GM23338 (cell line): ENCODE measurements at regions not wholly inside any gene's neighbourhood (a gene's known extent, or its start where the extent isn't known, plus 50 kb on each side); places are given as distances from the start of the nearest gene placed in this dataset.

Source experiments
- CREB1 ChIP-seq: fragments of 250-450 bp; sonication (Bioruptor Pico); IDR thresholded peaks from 2 replicates; pipeline ENCODE4 v1.5.0; 2020; ENCODE audit warnings: low read depth, mild to moderate bottlenecking, moderate library complexity
- CTCF ChIP-seq, 2 experiments: fragments of 200-600 bp in 1 of 2; sonication (generic) in 1 of 2; conservative IDR thresholded peaks; 2 replicates each; pipeline versions ENCODE4 v1.5.1 to v1.6.1; 2016 to 2017; ENCODE audit warnings: antibody characterized with exemption in 2 of 2, low read depth in 2 of 2, mild to moderate bottlenecking in 2 of 2, moderate library complexity in 1 of 2
- ETS1 ChIP-seq: IDR thresholded peaks from 2 replicates; pipeline ENCODE4 v1.6.1; 2016; ENCODE audit warnings: antibody characterized with exemption
- EZH2 ChIP-seq: fragments of 200-600 bp; sonication (generic); IDR thresholded peaks from one replicate; pipeline ENCODE4 v1.8.0; 2017; ENCODE audit warnings: antibody characterized with exemption, mild to moderate bottlenecking, low read depth; ENCODE audit not compliant: unreplicated experiment
- EZH2phosphoT487 ChIP-seq: fragments of 200-600 bp; sonication (generic); IDR thresholded peaks from one replicate; pipeline ENCODE4 v1.8.1; 2018; ENCODE audit warnings: antibody characterized with exemption; ENCODE audit not compliant: unreplicated experiment
- JUNB ChIP-seq: IDR thresholded peaks from one replicate; pipeline ENCODE4 v1.6.1; 2016; ENCODE audit warnings: antibody characterized with exemption; ENCODE audit not compliant: unreplicated experiment
- POLR2AphosphoS5 ChIP-seq: IDR thresholded peaks from 2 replicates; pipeline ENCODE4 v1.6.1; 2016; ENCODE audit warnings: antibody characterized with exemption, low read depth
- REST ChIP-seq: IDR thresholded peaks from one replicate; pipeline ENCODE4 v1.6.1; 2018; ENCODE audit warnings: antibody characterized with exemption; ENCODE audit not compliant: unreplicated experiment
- STAT1 ChIP-seq: IDR thresholded peaks from one replicate; pipeline ENCODE4 v1.6.1; 2016; ENCODE audit warnings: antibody characterized with exemption; ENCODE audit not compliant: unreplicated experiment
- ZNF114 ChIP-seq: fragments of 250-450 bp; sonication (Bioruptor Pico); IDR thresholded peaks from 2 replicates; pipeline ENCODE4 v1.5.0; 2020; ENCODE audit warnings: mild to moderate bottlenecking, moderate library complexity
- ZNF331 ChIP-seq: fragments of 250-450 bp; sonication (Bioruptor Pico); IDR thresholded peaks from 2 replicates; pipeline ENCODE4 v1.5.0; 2020; ENCODE audit warnings: low read depth, mild to moderate bottlenecking, moderate library complexity
- ZNF462 ChIP-seq: fragments of 250-450 bp; sonication (Bioruptor Pico); IDR thresholded peaks from 2 replicates; pipeline ENCODE4 v1.5.0; 2020; ENCODE audit warnings: mild to moderate bottlenecking, moderate library complexity

GRCh38 chr12:65668981-65669695 lies 155.1 kb upstream of the HMGA2 start:
- TF ChIP-seq CTCF (conservative IDR thresholded peaks at IDR 0.05; ENCODE audit: low read depth in 2 of 2) (no peak), EZH2phosphoT487 (no peak), POLR2AphosphoS5 (no peak), EZH2 (no peak), ETS1 (no peak), REST (no peak), ZNF331 (CRISPR knock-in tag) (no peak), JUNB (no peak), ZNF114 (CRISPR knock-in tag) (no peak), CREB1 (CRISPR knock-in tag) (no peak), STAT1 (no peak), ZNF462 (no peak)
